Kidney glomerular epithelial cell (primary cell): ENCODE measurements at regions not wholly inside any gene's neighbourhood (a gene's known extent, or its start where the extent isn't known, plus 50 kb on each side); places are given as distances from the start of the nearest gene placed in this dataset.
A peak's percentile ranks its signal among the peaks of the same experiment; 100 is the strongest.
"Not testable (repeated sequence)": the region's sequence is repeated elsewhere in the genome, so short reads cannot be mapped to it uniquely, and the experiment has no call there.

Experiments
- DNase-seq: peaks from one replicate; lab custom pipeline; 2025; lab: John Stamatoyannopoulos, UW

GRCh38 chr6:150739711-150740349 lies 125.7 kb upstream of the MTHFD1L start:
- no peak for DNase-seq

GRCh38 chr6:150740453-150740852 lies 125.0 kb upstream of the MTHFD1L start:
- no peak for DNase-seq

GRCh38 chr6:150741633-150742200 lies 123.8 kb upstream of the MTHFD1L start:
- DNase-seq, result no peak

GRCh38 chr6:150744522-150745260 lies 120.8 kb upstream of the MTHFD1L start:
- DNase-seq, result no peak

- DNase-seq, result no peak
Measured at GRCh38 chr6:150745896-150746295, 119.6 kb upstream of the MTHFD1L start.

GRCh38 chr6:150747155-150747554 lies 118.3 kb upstream of the MTHFD1L start:
- no peak for DNase-seq

- no peak for DNase-seq
Measured at GRCh38 chr6:150749091-150749670, 116.3 kb upstream of the MTHFD1L start.

GRCh38 chr6:150751296-150751695 lies 114.2 kb upstream of the MTHFD1L start:
- no peak for DNase-seq

- no peak for DNase-seq
Measured at GRCh38 chr6:150752409-150752808, 113.1 kb upstream of the MTHFD1L start.

- DNase-seq, result no peak
Measured at GRCh38 chr6:150753371-150754064, 112.0 kb upstream of the MTHFD1L start.

GRCh38 chr6:150755042-150755441 lies 110.5 kb upstream of the MTHFD1L start:
- DNase-seq, result no peak

GRCh38 chr6:150755524-150755923 lies 110.0 kb upstream of the MTHFD1L start:
- DNase-seq, result no peak

GRCh38 chr6:150756173-150756572 lies 109.3 kb upstream of the MTHFD1L start:
- DNase-seq, result peak; percentile 7

- DNase-seq, result not testable (repeated sequence)
Measured at GRCh38 chr6:150757807-150758206, 107.7 kb upstream of the MTHFD1L start.

GRCh38 chr6:150759483-150759882 lies 106.0 kb upstream of the MTHFD1L start:
- no peak for DNase-seq

- DNase-seq, result no peak
Measured at GRCh38 chr6:150761771-150762170, 103.7 kb upstream of the MTHFD1L start.

- DNase-seq, result no peak
Measured at GRCh38 chr6:150764334-150765066, 101.0 kb upstream of the MTHFD1L start.

GRCh38 chr6:150765067-150765764 lies 100.3 kb upstream of the MTHFD1L start:
- DNase-seq, result no peak

- no peak for DNase-seq
Measured at GRCh38 chr6:150766201-150766997, 99.1 kb upstream of the MTHFD1L start.

- DNase-seq, result no peak
Measured at GRCh38 chr6:150767161-150767560, 98.3 kb upstream of the MTHFD1L start.
